ENCODE measurements at regions not wholly inside any gene's neighbourhood (a gene's known extent, or its start where the extent isn't known, plus 50 kb on each side); places are given as distances from the start of the nearest gene placed in this dataset.

DNA sequence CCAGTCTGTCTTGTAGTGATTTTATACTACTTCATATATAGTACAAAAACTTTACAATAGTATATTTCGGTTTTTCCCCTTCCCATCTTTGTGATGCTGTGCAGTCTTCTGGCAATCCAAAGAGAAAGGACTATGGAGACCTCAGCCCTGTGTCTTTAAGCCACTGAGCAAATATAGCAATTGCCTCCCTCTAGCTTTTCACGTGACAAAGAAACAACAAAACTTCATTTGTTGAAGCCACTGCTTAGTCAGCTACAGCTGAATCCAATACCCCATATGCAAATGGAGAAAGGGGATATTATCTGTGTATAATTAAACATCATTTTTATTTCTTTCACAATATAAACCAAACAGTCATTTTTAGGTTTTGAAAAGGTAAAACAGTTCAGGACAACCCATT, 142.8 kb upstream of the STK32A start:
- TF ChIP-seq YY1 (IDR thresholded peaks at IDR 0.05), result no peak
- TF ChIP-seq, protein P1, sequence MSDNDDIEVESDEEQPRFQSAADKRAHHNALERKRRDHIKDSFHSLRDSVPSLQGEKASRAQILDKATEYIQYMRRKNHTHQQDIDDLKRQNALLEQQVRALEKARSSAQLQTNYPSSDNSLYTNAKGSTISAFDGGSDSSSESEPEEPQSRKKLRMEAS (IDR thresholded peaks at IDR 0.05), result no peak
- TF ChIP-seq, protein P2, sequence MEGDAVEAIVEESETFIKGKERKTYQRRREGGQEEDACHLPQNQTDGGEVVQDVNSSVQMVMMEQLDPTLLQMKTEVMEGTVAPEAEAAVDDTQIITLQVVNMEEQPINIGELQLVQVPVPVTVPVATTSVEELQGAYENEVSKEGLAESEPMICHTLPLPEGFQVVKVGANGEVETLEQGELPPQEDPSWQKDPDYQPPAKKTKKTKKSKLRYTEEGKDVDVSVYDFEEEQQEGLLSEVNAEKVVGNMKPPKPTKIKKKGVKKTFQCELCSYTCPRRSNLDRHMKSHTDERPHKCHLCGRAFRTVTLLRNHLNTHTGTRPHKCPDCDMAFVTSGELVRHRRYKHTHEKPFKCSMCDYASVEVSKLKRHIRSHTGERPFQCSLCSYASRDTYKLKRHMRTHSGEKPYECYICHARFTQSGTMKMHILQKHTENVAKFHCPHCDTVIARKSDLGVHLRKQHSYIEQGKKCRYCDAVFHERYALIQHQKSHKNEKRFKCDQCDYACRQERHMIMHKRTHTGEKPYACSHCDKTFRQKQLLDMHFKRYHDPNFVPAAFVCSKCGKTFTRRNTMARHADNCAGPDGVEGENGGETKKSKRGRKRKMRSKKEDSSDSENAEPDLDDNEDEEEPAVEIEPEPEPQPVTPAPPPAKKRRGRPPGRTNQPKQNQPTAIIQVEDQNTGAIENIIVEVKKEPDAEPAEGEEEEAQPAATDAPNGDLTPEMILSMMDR (IDR thresholded peaks at IDR 0.05; ENCODE audit: low read depth, low read length, missing input control), result no peak
- TF ChIP-seq, protein P3, sequence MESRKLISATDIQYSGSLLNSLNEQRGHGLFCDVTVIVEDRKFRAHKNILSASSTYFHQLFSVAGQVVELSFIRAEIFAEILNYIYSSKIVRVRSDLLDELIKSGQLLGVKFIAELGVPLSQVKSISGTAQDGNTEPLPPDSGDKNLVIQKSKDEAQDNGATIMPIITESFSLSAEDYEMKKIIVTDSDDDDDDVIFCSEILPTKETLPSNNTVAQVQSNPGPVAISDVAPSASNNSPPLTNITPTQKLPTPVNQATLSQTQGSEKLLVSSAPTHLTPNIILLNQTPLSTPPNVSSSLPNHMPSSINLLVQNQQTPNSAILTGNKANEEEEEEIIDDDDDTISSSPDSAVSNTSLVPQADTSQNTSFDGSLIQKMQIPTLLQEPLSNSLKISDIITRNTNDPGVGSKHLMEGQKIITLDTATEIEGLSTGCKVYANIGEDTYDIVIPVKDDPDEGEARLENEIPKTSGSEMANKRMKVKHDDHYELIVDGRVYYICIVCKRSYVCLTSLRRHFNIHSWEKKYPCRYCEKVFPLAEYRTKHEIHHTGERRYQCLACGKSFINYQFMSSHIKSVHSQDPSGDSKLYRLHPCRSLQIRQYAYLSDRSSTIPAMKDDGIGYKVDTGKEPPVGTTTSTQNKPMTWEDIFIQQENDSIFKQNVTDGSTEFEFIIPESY (IDR thresholded peaks at IDR 0.05), result no peak
